ENCODE measurements at regions not wholly inside any gene's neighbourhood (a gene's known extent, or its start where the extent isn't known, plus 50 kb on each side); places are given as distances from the start of the nearest gene placed in this dataset.
"Not testable (repeated sequence)": the region's sequence is repeated elsewhere in the genome, so short reads cannot be mapped to it uniquely, and the experiment has no call there.

DNA sequence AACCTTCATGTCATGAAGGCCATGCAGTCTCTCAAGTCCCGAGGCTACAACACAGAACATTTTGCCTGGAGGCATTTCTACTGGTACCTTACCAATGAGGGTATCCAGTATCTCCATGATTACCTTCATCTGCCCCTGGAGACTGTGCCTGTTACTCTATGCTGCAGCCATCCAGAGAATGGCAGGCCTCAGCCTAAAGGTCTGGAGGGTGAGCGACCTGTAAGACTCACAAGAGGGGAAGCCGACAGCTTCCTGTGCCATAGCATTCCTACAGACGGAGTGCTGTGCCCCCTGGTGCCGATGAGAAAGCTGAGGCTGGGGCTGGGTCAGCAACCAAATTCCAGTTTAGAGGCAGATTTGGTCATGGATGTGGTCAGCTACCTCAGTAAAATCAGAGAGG is 51.3 kb upstream of the CADPS start:
- no peak overlapping the region for H3K4me3 ChIP-seq (ENCODE audit: low read length)
- DNase-seq (ENCODE audit: low read depth, low spot score), result no peak

DNA sequence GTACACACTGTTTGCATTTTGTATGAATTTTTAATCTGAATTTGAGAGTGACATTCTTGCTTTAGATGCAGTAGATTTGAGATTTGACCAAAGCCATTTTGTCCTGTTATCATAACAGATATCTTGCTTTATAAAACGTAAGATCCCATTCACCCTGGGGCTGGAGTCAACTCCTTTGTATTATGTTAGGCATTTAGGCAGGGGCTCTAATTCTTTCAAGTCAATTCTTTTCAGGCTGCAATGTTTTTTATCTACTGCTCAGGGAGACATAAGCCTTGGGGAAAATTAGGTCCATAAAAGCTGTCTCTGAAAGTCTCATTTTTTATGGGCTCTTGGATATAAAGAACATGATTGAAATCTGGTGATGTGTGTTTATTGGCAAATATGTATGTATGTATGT is 53.0 kb upstream of the CADPS start:
- H3K4me3 ChIP-seq (ENCODE audit: low read length), result no peak overlapping the region
- no peak for DNase-seq (ENCODE audit: low read depth, low spot score)

DNA sequence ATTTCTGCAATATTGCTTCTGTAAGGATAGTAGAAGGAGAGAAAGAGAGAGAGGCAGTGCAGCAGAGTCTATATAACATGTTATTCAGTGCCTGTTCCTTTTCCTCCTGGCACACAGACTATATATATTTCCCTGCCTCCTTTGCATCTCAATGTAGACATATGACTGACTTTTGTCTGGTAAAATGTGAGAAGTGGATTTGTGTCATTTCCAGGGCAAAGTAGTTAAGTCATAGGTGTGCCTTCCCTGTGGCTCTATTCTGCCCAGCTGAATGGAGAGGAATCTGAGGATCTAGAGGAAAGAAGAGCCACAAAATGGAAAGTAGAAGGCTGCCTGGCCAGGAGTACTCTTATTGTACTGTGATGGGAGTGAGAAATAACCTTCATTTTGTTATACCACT is 54.6 kb upstream of the CADPS start:
- no peak for DNase-seq (ENCODE audit: low read depth, low spot score)
- H3K4me3 ChIP-seq (ENCODE audit: low read length), result no peak overlapping the region

DNA sequence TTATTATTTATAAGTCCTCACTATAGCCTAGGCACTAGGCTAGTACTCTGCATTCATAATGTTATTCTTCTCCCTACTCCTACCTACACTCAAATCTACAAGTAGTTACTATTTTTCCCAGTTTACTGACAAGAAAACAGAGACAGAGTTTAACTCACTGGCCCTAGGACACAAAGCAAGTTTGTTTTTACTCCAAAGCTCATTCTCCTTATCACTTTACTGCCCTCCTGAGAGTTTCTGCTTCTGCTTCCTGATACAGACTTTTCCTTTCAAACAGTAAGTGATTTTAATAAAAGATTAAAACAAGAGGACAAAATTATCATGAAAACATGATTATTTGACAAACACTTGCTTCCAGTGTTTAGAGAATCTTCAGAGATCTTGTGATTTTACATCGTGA is 60.6 kb upstream of the CADPS start:
- DNase-seq (ENCODE audit: low read depth, low spot score), result no peak
- H3K4me3 ChIP-seq (ENCODE audit: low read length), result no peak overlapping the region

DNA sequence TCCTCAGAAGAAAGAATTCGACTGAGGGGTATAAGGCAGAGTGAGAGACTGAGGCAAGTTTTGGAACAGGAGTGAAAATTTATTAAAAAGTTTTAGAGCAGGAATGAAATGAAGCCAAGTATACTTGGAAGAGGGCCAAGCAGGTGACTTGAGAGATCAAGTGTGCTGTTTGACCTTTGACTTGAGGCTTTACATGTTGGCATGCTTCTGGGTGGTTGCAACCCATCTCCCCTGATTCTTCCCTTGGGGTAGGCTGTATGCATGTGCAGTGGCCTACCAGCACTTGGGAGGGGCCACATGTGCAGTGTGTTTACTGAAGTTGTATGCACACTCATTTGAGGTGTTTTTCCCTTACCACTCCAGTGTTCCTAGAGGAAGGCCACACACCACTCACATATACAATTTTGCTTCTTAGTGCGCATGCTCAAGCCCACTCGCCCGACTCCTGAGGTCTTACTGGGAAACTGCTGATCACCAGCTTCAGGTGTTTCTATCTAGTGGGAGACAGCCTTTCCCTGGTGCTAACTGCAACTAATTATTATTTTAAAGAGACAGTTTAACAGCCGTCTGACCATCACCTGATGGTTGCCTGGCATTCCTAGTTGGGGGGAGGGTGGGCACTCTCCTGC is 61.5 kb upstream of the CADPS start:
- no peak overlapping the region for H3K4me3 ChIP-seq (ENCODE audit: low read length)

DNA sequence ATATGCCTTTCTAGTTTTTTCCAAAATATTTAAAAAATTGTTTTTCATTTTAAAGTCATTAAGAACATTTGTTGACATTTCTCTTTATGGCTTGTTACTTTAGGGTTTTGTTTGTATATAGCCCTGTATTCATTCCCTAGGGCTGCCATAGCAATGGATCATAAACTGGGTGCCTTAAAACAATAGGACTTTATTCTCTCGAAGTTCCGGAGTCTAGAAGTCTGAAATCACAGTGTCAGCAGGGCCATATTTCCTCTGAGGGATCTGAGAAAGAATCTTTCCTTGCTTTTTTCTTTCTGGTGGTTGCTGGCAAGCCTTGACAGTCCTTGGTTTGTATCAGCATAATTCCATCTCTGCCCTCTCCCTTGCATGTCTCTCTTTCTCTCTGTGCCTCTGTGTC is 63.4 kb upstream of the CADPS start:
- no peak overlapping the region for H3K4me3 ChIP-seq (ENCODE audit: low read length)
- no peak for DNase-seq (ENCODE audit: low read depth, low spot score)

More for the DNA sequence above, 61.5 kb upstream of the CADPS start:
- DNase-seq (ENCODE audit: low read depth, low spot score), result no peak

DNA sequence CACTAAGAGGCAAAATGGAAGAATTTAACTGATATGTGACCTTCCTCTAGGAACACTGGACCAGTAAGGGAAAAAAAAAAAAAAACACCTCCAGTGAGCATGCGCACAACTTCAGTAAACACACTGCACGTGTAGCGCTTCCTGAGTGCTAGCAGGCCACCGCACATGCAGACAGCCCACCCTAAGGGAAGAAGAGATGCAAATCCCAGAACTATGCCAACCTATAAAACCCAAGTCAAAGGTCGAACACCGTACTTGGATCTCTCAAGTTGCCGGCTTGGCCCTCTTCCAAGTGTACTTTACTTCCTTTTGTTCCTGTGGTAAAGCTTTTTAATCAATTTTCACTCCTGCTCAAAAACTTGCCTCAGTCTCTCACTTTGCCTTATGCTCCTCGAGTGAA is 64.5 kb upstream of the CADPS start:
- DNase-seq (ENCODE audit: low read depth, low spot score), result no peak
- no peak overlapping the region for H3K4me3 ChIP-seq (ENCODE audit: low read length)

DNA sequence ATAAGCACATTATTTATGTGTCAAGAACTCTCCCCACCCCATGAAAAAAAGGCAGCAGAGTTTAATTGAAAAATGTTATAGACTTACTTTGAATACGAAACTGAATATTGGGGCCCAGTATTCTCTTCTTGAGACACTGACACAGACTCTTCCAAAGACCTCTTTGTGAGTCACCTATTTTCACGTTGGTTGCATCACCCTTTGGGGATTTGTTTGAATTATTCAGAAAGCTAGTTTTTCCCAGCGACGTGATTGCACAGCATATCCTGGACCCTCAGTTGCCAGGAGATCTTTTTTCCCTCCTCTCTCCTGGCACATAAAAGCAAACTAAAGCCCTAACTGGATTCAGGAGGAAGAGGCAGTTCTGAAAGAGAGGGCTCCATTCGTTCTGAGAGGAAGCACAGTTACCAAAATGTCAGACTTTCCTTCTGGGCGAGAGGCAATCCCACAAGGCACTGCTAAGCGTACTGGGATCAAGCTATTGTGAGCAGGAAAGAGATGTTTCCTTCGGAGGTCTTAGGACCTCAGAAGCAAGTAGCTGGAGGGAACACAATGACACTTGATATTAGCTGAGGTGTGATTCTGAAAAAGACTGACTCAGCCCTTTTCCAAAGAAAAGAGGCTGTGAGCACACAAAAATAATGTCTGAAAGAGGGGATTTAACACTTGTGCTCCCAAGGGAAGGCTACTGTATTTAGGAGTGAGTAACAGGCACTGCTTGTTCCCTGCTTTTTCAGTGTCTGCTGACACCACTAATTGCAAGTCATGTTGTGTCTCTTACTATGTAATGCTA is 65.8 kb upstream of the CADPS start:
- no peak overlapping the region for H3K4me3 ChIP-seq (ENCODE audit: low read length)
- no peak for DNase-seq (ENCODE audit: low read depth, low spot score)

DNA sequence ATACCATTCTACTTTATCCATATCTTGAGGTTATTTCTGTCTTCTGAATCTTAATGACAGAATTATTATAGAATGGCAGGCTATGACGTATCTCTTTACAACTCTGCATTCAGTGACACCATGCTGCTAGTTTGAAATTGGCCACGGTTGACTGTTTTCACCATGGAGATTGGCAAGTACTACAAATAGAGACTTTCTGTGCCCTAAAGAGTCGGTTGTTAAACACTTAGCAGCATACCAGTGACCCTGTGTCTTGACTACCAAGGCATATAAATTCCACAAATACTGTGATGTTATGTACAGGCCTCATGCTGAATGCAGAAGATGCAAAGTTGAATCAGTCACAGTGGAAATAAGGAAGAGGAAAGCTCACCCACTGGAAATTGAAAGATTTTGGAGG is 67.0 kb upstream of the CADPS start:
- no peak overlapping the region for H3K4me3 ChIP-seq (ENCODE audit: low read length)
- no peak for DNase-seq (ENCODE audit: low read depth, low spot score)

DNA sequence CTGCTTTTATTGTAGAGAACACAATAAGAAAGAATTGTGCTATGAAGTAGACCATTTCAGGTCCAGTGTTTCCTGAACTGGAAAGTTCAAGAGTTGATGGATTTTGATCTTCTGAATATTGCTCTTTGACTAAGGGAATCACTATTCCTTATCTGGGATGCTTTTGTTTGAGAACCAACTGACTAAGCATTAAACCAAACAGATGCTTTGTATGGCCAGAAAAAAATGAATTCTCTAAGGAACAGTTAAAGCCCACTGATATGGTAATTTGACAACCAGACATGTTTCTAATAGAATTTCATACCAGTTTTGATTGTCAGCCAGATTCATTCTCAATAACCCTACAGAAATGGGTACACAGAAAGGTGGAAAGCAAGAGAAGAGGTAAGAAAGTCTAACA is 67.5 kb upstream of the CADPS start:
- H3K4me3 ChIP-seq (ENCODE audit: low read length), result no peak overlapping the region
- DNase-seq (ENCODE audit: low read depth, low spot score), result no peak

DNA sequence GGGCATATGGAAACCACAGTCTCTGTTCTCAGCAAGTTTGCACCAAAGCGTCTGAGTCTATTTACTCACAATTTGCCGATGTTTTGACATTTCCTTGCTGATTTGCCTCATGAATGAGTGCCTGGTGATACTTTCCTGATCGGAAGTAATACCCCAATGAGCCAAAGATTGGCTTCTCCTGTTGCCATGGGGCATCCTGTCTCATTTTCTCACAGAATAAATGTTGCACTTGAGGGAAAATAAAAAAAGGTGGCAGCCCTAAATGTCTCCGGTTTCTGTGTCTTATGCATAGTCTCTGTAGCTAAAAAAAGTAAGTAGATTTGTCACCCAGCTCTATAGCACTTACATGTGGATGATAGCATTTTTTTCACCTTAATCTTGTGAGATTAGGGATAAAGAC is 73.7 kb upstream of the CADPS start:
- DNase-seq (ENCODE audit: low read depth, low spot score), result no peak
- H3K4me3 ChIP-seq (ENCODE audit: low read length), result no peak overlapping the region

DNA sequence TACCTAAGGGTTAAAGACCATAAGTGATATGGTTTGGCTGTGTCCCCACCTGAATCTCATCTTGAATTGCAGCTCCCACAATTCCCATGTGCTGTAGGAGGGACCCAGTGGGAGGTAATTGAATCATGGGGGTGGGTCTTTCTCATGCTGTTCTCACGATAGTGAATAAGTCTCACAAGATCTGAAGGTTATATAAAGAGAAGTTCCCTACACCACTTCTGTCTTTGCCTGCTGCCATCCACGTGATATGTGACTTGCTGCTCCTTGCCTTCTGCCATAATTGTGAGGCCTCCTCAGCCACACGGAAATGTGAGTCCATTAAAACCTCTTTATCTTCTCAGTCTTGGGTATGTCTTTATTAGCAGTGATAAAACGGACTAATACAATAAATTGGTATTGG is 75.0 kb upstream of the CADPS start:
- no peak for DNase-seq (ENCODE audit: low read depth, low spot score)
- no peak overlapping the region for H3K4me3 ChIP-seq (ENCODE audit: low read length)

DNA sequence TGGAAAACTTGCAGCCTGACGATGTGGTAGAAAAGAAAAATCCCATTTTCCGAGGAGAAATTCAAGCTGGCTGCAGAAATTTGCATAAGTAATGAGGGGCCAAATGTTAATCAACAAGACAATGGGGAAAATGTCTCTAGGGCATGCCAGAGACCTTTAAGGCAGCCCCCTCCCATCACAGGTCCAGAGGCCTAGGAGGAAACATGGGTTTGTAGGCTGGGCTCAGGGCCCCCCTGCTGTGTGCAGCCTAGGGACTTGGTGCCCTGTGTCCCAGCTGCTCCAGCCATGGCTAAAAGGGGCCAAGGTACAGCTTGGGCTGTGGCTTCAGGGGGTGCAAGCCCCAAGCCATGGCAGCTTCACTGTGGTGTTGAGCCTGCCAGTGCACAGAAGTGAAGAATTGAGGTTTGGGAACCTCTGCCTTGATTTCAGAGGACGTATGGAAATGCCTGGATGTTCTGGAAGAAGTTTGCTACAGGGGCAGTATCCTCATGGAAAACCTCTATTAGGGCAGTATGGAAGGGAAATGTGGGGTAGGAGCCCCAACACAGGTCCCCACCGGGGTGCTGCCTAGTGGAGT is 75.9 kb upstream of the CADPS start:
- no peak for DNase-seq (ENCODE audit: low read depth, low spot score)
- no peak overlapping the region for H3K4me3 ChIP-seq (ENCODE audit: low read length)

DNA sequence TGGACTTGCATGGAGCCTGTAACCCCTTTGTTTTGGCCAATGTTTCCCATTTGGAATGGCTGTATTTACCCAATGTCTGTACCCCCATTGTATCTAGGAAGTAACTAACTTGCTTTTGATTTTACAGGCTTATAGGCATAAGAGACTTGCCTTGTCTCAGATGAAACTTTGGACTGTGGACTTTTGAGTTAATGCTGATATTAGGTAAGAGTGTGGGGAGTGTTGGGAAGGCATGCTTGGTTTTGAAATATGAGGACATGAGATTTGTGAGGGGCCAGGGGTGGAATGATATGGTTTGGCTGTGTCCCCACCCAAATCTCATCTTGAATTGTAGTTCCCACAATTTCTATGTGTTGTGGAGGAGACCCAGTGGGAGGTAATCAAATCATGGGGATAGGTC is 76.7 kb upstream of the CADPS start:
- DNase-seq (ENCODE audit: low read depth, low spot score); H3K4me3 ChIP-seq (ENCODE audit: low read length): not testable (repeated sequence)

DNA sequence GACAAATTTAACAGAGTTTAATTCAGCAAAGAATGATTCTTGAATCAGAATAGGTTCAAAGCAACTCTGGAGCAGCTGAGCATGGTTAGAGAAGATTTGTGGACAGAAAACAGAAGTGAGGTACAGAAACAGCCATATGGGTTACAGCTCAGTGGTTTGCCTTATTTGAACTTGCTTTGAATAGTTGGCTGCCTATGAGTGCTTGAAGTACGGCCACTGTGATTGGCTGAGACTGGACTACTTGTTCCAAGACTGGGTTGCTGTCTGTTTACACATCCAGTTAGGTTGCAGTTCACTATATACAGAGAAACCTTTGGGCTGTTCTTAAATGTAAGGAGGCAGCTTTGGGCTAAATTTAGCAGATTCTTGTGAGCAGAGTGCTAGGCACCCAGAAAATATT is 79.4 kb upstream of the CADPS start:
- no peak overlapping the region for H3K4me3 ChIP-seq (ENCODE audit: low read length)
- peak; percentile 3 for DNase-seq (ENCODE audit: low read depth, low spot score)

DNA sequence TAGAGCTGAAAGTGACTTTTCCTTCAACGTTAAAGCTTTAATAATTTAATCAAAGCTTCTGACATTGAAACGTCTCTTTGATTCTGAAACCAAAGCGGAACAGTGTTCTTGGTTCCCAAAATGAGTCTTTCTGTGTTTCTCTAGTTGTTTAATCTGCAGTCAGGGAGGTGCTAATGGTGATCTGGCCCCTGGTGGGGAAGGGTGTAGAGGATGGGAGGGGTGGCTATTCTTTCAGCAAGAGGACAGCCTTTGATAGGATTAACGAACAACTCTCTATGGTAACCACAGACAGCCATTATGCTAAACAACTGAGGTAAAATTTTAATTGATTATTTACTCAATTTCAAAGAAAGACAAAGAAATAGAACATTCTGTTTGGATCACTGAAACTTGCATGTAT is 79.9 kb upstream of the CADPS start:
- no peak for DNase-seq (ENCODE audit: low read depth, low spot score)
- no peak overlapping the region for H3K4me3 ChIP-seq (ENCODE audit: low read length)

DNA sequence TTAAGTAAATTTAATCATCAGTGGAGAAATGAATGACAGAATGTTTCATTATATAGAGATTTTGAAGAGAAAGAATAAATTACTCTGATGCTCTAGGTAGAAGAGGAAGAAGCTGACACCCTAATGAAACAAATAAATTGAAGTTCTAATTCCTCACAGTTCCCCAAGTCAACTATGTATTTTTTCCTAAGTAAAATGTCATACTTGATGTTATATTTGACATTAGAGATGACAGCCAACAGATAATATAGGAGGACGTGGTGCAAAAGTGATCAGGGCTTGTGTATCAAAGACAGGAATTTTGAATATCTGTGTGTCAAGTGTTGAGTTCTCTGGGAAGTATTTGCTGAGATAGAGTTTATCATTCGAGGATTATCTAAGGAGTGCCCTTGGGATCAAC is 81.2 kb upstream of the CADPS start:
- no peak for DNase-seq (ENCODE audit: low read depth, low spot score)
- H3K4me3 ChIP-seq (ENCODE audit: low read length), result no peak overlapping the region

DNA sequence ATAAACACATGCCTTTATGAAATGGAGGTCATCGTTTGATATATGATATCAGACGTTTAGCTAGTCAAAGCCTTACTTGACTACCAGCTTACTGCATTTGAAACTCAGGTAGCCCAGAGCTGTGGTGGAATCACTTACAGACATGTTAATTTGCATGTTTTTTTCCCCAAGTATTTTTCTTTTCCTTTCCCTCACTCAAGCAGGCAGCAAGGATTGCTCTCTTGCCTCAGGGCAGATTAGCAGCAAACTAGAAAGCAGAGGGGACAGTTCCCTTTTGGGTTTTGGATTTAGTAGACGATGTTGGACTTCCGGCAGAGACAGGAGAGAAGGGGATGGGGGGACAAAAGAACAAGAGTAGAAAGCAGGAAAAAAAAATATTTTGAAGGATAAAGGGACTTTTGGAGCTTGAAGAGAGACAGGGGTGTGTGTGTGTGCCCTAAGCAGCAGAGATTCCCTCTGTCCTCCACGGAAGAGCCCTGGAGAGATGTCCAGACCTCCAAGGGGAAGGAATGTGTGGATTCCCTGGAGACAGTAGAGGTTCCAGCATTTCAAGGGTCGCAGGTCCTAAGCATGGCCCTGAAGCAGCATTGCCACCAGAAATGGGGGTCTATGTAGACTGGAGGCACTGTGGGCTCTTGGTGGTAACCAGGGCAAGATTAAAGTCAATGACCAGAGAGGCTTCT is 86.8 kb upstream of the CADPS start:
- DNase-seq (ENCODE audit: low read depth, low spot score), result no peak
- H3K4me3 ChIP-seq (ENCODE audit: low read length), result no peak overlapping the region

DNA sequence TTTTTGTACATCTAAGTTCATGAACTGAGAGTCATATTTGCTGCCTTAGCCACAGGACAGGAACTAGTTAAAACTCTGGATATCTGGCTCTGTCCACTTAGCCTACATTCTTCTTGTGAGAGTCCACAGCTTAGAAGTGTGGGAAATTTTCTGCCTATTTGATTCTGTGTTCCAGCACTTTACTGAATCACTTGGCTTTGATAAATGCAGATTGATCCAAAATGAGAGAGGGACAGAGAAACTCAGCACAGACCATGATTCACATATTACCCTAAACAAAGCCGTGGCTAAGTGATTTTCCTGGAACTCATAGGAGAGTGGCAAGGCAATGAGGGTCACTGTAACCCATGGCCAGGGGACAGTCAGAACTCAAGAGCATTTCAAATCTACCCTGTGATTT is 87.5 kb upstream of the CADPS start:
- no peak for DNase-seq (ENCODE audit: low read depth, low spot score)
- no peak overlapping the region for H3K4me3 ChIP-seq (ENCODE audit: low read length)

DNA sequence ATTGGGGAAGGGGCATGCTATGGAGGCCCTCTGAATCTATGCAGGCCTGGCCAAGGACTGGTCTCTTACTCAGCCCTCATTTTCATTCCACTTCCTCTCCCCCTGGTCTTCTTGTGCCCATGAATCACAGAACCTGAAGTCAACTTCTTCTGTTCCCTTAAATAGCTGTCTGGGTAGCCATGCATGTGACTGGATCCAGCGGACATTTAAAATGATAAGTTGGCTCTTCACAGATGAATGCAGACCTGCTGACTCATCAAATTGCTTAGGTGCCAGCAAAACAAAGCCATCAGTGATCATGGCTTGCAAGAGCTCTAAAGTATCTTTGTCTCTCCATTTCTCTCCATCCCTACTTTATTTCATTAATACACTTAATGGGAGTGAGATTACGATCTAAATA is 90.1 kb upstream of the CADPS start:
- no peak overlapping the region for H3K4me3 ChIP-seq (ENCODE audit: low read length)
- DNase-seq (ENCODE audit: low read depth, low spot score), result no peak
